CD14-positive monocyte (primary cell): ENCODE measurements at regions not wholly inside any gene's neighbourhood (a gene's known extent, or its start where the extent isn't known, plus 50 kb on each side); places are given as distances from the start of the nearest gene placed in this dataset.
"Not testable (repeated sequence)": the region's sequence is repeated elsewhere in the genome, so short reads cannot be mapped to it uniquely, and the experiment has no call there.

Experiments
- DNase-seq, 3 donors: peaks; one replicate each; pipeline ENCODE4 v3.0.0-alpha.2; 2011 to 2022
- H2AFZ ChIP-seq: 2 replicates; pipeline ENCODE4 v1.6.0; 2012; ENCODE audit warnings: mild to moderate bottlenecking, low read depth, low read length, inconsistent platforms; ENCODE audit not compliant: insufficient read depth, poor library complexity, severe bottlenecking
- H3K27ac ChIP-seq, 2 donors: 1 replicate in 1 of 2; 2 replicates in 1 of 2; pipeline ENCODE4 v1.5.1; 2012 to 2013; ENCODE audit warnings: low read length in 2 of 2, control low read depth in 1 of 2, inconsistent platforms in 1 of 2, low read depth in 1 of 2, mild to moderate bottlenecking in 1 of 2
- H3K27me3 ChIP-seq, 2 donors: one replicate each; pipeline versions ENCODE4 v1.6.0 to v1.6.1; 2011 to 2013; ENCODE audit warnings: low read length in 2 of 2; ENCODE audit not compliant: control insufficient read depth in 2 of 2, insufficient read depth in 2 of 2
- H3K36me3 ChIP-seq, 2 donors: replicated peaks in 1 of 2; 1 replicate in 1 of 2; 2 replicates in 1 of 2; pipeline versions ENCODE4 v1.5.1 to v1.6.1; 2012 to 2013; ENCODE audit warnings: low read length in 2 of 2, control low read depth in 1 of 2, inconsistent platforms in 1 of 2, mild to moderate bottlenecking in 1 of 2; ENCODE audit not compliant: insufficient read depth in 2 of 2, control insufficient read depth in 1 of 2
- H3K4me1 ChIP-seq, 2 donors: 1 replicate in 1 of 2; 2 replicates in 1 of 2; pipeline versions ENCODE4 v1.5.1 to v1.6.1; 2012 to 2013; ENCODE audit warnings: low read length in 2 of 2, control low read depth in 1 of 2, inconsistent platforms in 1 of 2, mild to moderate bottlenecking in 1 of 2, moderate library complexity in 1 of 2; ENCODE audit not compliant: insufficient read depth in 2 of 2, control insufficient read depth in 1 of 2
- H3K4me2 ChIP-seq: replicated peaks from 2 replicates; pipeline ENCODE3; 2012; ENCODE audit warnings: low read length, moderate library complexity, mild to moderate bottlenecking; ENCODE audit not compliant: poor library complexity, severe bottlenecking; ENCODE audit errors: extremely low read depth
- H3K4me3 ChIP-seq, 3 experiments: fragments of 200-600 bp in 1 of 3; sonication (generic) in 1 of 3; replicated peaks in 1 of 3; 1 replicate in 2 of 3; 2 replicates in 1 of 3; pipeline ENCODE4 v1.5.1; 2011 to 2013; ENCODE audit warnings: low read length in 3 of 3, mild to moderate bottlenecking in 3 of 3, control low read depth in 2 of 3, low read depth in 2 of 3, inconsistent platforms in 1 of 3, moderate library complexity in 1 of 3
- H3K79me2 ChIP-seq: 2 replicates; pipeline ENCODE4 v1.6.0; 2012; ENCODE audit warnings: mild to moderate bottlenecking, control low read depth, inconsistent platforms, low read length, moderate library complexity; ENCODE audit not compliant: insufficient read depth
- H3K9ac ChIP-seq: 2 replicates; pipeline ENCODE4 v1.6.0; 2017; ENCODE audit warnings: low read length, mild to moderate bottlenecking; ENCODE audit not compliant: insufficient read depth, poor library complexity, severe bottlenecking
- H3K9me3 ChIP-seq, 2 donors: replicated peaks in 1 of 2; 1 replicate in 1 of 2; 2 replicates in 1 of 2; pipeline versions ENCODE4 v1.5.1 to v1.6.1; 2012 to 2013; ENCODE audit warnings: low read length in 2 of 2, control low read depth in 1 of 2; ENCODE audit not compliant: control insufficient read depth in 1 of 2, insufficient read depth in 1 of 2
- H4K20me1 ChIP-seq: 2 replicates; pipeline ENCODE4 v1.6.0; 2012; ENCODE audit warnings: mild to moderate bottlenecking, low read length, control low read depth, moderate library complexity; ENCODE audit not compliant: insufficient read depth
- H3K27ac Mint-ChIP-seq, 7 donors: one replicate each; pipeline ENCODE4 v1.8.0; 2020; ENCODE audit warnings: mild to moderate bottlenecking in 7 of 7, mixed read lengths in 7 of 7, moderate library complexity in 6 of 7, inconsistent platforms in 2 of 7
- H3K27me3 Mint-ChIP-seq, 3 donors: one replicate each; pipeline ENCODE4 v1.8.0; 2021 to 2022; ENCODE audit warnings: low read depth in 3 of 3, mild to moderate bottlenecking in 3 of 3, mixed read lengths in 3 of 3, moderate library complexity in 3 of 3, inconsistent platforms in 1 of 3
- H3K36me3 Mint-ChIP-seq, 2 donors: one replicate each; pipeline ENCODE4 v1.8.0; 2020; ENCODE audit warnings: mixed read lengths in 2 of 2, inconsistent platforms in 1 of 2, mild to moderate bottlenecking in 1 of 2
- H3K4me1 Mint-ChIP-seq: one replicate; pipeline ENCODE4 v1.8.0; 2020; ENCODE audit warnings: mild to moderate bottlenecking, mixed read lengths
- H3K4me3 Mint-ChIP-seq, 2 donors: one replicate each; pipeline ENCODE4 v1.8.0; 2020; ENCODE audit warnings: mild to moderate bottlenecking in 2 of 2, mixed read lengths in 2 of 2, moderate library complexity in 1 of 2
- H3K9me3 Mint-ChIP-seq, 7 donors: one replicate each; pipeline ENCODE4 v1.8.0; 2020 to 2022; ENCODE audit warnings: mixed read lengths in 7 of 7, mild to moderate bottlenecking in 6 of 7, moderate library complexity in 6 of 7, inconsistent platforms in 2 of 7
- CTCF ChIP-seq: fragments of 200-600 bp; IDR thresholded peaks from one replicate; pipeline ENCODE4 v1.8.0; 2022; ENCODE audit warnings: antibody characterized with exemption, mild to moderate bottlenecking
- WGBS: methylation state at CpG from one replicate; pipeline ENCODE4 v1.1.5; 2013; ENCODE audit warnings: missing lambda C conversion rate; ENCODE audit not compliant: insufficient coverage; 5-methylcytosine and 5-hydroxymethylcytosine counted together
- intact Hi-C, 2 donors: fragments of 100-400 bp; cut with micrococcal nuclease; formaldehyde crosslinking; loops; one replicate each; pipeline versions ENCODE4 v1.15.0 to v1.15.1; 2023

- Mint-ChIP-seq H3K4me3 (no peak overlapping the region), H3K4me1 (no peaks in the 10 kb centered on the region), H3K27ac (no peak overlapping the region), H3K36me3 (no peaks in the 10 kb centered on the region), H3K9me3 (peaks cover 0 to 7% (median 3%) of the 10 kb centered on the region in 7 donors), H3K27me3 (no peaks in the 10 kb centered on the region)
- no peaks in the 10 kb centered on the region for H3K79me2 ChIP-seq
- H3K4me3 ChIP-seq = no peak overlapping the region
- no peaks in the 10 kb centered on the region for H3K27me3 ChIP-seq
- H3K9me3 ChIP-seq = no peaks in the 10 kb centered on the region
- TF ChIP-seq CTCF = no peak
- no peaks in the 10 kb centered on the region for H4K20me1 ChIP-seq
- H3K36me3 ChIP-seq = no peaks in the 10 kb centered on the region
- no peak overlapping the region for H3K4me2 ChIP-seq
- no peaks in the 10 kb centered on the region for H3K4me1 ChIP-seq
- intact Hi-C loops = no loop called here
- no CpG with 5 or more reads among the region's 3 CpGs for WGBS
- DNase-seq = no peak
- no peak overlapping the region for H2AFZ ChIP-seq
- H3K27ac ChIP-seq = no peak overlapping the region
- no peak overlapping the region for H3K9ac ChIP-seq
These were observed 1154.6 kb downstream of the BRINP3 start for GRCh38 chr1:189323091-189323490.

GRCh38 chr1:189331071-189331470, 1146.6 kb downstream of the BRINP3 start:
- H3K27ac Mint-ChIP-seq, H4K20me1 ChIP-seq, H3K27me3 ChIP-seq, H3K36me3 Mint-ChIP-seq, H3K27me3 Mint-ChIP-seq, H3K27ac ChIP-seq, H3K9me3 ChIP-seq, H3K36me3 ChIP-seq, H3K4me1 Mint-ChIP-seq, H3K4me2 ChIP-seq, H2AFZ ChIP-seq, DNase-seq, H3K9ac ChIP-seq, intact Hi-C loops, H3K4me1 ChIP-seq, H3K4me3 Mint-ChIP-seq, H3K79me2 ChIP-seq, H3K4me3 ChIP-seq: not testable (repeated sequence)
- H3K9me3 Mint-ChIP-seq = peaks cover 5 to 17% (median 8%) of the 10 kb centered on the region in 7 donors
- 100% methylated on average over 5 of the region's 13 CpGs for WGBS
